GM21423 (cell line): ENCODE measurements at regions not wholly inside any gene's neighbourhood (a gene's known extent, or its start where the extent isn't known, plus 50 kb on each side); places are given as distances from the start of the nearest gene placed in this dataset.
"Not testable (repeated sequence)": the region's sequence is repeated elsewhere in the genome, so short reads cannot be mapped to it uniquely, and the experiment has no call there.

Experiments
- ATAC-seq: cut with Tn5 transposase; IDR thresholded peaks from one replicate; pipeline ENCODE4 v1.9.1; 2021; ENCODE audit warnings: mild to moderate bottlenecking, moderate library complexity; ENCODE audit not compliant: unreplicated experiment

- ATAC-seq = no peak
Observed at GRCh38 chr20:50435397-50436051, 74.7 kb upstream of the PTPN1 start.

DNA sequence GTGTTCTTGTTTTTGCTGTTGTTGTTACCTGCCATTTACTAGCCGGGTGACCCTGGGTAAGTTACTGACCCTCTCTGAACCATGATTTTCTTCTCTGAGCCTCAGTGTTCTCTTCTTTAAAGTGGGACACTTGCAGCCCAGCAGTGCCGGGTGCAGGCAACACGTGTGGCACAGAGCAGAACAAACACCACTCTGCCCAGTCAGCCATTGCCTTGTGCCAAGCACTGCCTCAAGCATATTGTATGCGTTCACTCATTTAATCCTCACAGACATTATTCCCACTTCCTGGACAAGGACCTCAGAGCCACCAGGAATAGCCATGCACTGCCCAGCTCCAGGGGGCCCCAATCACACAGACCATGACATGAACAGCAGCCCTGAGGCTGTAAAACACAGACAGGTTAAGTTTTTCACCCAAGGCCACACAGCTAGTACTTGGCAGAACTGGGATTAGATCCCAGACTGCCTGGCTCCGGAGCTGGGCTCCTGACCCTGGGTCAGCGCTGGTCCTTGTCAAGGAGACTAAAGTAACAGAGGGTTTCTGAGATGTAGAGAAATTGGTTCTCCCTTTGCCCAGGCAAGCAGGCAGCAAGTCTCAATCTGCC, 74.0 kb upstream of the PTPN1 start:
- no peak for ATAC-seq

DNA sequence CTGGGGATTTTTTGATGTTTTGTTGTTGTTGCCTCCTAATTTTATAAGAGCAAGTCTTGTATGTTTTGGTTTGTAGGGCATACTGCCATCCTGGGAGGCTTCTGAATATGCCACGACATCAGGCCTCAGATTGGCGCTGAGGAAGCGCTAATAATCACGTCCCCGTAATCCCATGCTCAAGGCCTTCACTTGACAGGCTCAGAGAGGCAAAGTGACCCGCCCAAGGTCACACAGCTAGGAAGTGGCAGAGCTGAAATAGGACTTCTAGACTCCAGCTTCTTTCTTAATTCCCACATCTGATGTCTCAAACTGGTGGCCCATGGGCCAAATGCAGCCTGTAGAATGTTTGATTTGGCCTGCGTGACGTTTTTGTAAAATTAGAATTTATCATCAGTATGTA, 73.5 kb upstream of the PTPN1 start:
- ATAC-seq = no peak

GRCh38 chr20:50438986-50439407, 71.2 kb upstream of the PTPN1 start:
- no peak for ATAC-seq

GRCh38 chr20:50439539-50440453, 70.4 kb upstream of the PTPN1 start:
- ATAC-seq = no peak

- ATAC-seq = no peak
Observed at GRCh38 chr20:50442512-50442911, 67.7 kb upstream of the PTPN1 start.

DNA sequence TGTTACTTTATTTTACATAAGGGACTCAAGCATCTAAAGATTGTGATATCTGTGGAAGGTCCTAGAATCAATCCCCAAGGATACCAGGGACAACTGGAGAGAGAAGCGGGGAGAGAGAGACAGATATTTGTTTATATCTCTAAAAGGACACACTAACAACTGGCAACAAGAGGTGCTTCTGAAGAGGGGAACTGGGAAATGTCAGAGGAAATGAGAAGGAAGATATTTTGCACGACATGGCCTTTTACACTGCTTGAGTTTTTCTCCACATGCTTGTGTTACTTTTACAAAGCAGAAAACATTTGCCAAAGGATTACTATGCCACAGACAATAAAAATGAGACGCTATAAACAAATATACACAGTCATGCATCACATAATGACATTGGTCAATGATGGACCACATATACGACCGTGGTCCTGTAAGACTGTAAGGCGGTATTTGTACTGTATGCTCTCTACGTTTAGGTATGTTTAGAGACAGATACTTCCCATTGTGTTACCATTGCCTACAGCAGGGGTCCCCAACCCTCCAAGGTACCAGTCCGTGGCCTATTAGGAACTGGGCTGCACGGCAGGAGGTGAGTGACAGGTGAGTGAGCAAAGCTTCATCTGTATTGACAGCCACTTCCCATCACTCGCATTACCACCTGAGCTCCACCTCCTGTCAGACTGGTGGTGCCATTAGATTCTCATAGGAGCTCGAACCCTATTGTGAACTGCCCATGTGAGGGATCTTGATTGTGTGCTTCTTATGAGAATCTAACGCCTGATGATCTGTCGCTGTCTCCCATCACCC, 64.6 kb upstream of the PTPN1 start:
- no peak for ATAC-seq

DNA sequence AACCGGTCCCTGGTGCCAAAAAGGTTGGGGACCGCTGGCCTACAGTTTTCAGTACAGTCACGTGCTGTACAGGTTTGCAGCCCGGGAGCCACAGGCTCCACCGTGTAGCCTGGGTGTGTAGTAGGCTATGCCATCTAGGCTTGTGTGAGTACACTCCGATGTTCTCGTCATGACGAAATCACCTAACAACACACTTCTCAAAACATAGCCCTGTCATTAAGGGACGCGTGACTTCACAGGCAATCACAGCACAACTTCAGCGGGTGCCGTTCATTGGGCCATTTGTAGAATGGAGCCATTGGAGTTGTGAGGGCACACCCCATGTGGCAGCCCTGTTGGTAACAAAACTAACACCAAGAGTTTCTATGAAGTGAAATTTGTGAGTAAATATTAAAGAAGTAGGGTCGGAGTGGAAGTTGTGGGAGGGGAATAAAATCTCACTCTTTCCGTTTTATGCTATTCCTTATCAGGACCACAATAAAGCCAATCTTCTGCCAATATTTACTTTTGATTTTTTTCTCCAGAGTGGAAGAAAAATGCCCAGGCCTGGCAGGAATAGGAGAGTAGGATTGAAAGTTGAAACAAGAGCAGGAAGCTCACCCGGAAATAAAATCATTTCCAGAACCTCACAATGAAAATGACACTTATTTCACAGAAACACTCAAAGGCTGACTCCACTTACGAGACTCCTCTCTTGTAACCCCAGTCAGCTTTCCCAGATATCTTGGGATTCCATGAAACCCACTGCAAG, 63.7 kb upstream of the PTPN1 start:
- ATAC-seq = no peak

DNA sequence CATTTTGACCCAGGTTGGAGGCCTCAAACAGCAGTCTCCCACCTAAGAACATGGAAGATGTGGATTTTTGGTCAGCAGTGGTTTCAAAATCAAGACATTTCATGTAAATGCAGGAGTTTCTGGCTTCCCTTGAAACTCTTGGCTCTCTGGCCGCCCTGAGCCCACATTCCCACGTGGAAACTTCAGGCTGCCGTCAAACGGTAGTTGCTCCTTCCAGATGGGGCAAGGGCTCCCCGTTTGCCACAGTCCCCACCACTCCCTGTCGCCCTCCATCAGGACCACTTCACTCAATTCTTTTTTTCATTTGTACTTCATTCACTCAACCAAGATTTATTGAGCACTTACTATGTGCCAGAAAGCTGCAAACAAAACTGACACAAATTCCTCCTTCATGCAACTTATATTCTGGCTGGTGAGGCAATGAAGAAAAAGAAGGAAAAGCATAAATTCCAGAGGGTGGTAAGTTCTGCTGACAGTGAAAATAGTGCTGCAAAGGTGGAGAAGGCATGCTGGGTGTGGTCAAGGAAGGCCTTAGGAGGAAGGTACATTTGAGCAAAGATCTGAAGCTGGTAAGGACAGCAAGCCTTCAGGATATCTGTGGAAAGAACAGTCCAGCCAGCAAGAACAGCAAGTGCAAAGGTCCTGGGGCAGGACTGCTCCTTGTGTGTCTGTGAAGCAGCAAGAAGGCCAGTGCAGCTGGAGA, 62.9 kb upstream of the PTPN1 start:
- no peak for ATAC-seq

DNA sequence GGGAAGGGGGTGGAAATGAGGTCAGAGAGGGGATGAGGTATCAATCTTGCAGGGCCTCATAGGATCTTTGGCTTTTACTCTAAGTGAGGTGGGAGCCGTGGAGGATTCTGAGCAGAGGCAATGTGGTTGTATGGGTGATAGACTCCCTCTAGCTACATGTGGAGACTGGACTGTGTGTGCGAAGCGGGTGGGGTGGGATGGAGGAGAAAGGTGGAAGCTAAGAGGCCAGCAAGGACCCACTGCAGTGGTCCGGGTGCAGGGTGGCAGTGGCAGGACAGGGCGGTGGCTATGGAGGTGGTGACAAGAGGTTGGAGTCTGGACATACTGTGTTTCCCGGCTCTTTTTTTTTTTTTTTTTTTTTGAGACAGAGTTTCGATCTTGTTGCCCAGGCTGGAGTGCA, 62.4 kb upstream of the PTPN1 start:
- ATAC-seq = no peak

DNA sequence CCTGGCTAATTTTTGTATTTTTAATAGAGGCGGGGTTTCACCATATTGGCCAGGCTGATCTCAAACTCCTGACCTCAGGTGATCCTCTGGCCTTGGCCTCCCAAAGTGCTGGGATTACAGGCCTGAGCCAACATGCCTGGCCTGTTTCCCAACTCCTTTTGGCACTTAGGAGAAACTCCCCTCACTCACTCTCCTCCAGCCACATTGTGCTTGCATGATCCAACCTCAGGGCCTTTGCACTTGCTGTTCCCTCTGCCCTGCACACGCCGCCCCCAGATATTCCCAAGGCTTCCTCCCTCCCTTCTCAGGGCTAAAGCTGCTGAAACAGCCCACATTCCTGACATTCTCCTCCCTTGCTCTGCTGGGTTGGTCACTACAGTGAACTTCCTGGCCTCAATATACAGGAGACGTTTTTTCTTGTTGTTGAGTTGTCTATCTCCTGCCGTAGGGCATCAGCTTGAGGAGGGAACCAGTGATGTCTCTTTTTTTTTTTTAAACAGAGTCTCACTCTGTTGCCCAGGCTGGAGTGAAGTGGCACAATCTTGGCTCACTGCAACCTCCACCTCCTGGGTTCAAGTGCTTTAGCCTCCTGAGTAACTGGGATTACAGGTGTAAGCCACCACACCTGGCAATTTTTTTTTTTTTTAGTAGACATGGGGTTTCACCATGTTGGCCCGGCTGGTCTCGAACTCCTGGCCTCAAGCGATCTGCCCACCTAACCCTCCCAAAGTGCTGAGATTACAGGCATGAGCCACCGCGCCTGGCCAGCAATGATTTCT, 61.4 kb upstream of the PTPN1 start:
- not testable (repeated sequence) for ATAC-seq

GRCh38 chr20:50449738-50450492, 60.3 kb upstream of the PTPN1 start:
- peak; percentile 61 for ATAC-seq

GRCh38 chr20:50450493-50450826, 59.7 kb upstream of the PTPN1 start:
- no peak for ATAC-seq

GRCh38 chr20:50450881-50451752, 59.1 kb upstream of the PTPN1 start:
- ATAC-seq = peak; percentile 85

DNA sequence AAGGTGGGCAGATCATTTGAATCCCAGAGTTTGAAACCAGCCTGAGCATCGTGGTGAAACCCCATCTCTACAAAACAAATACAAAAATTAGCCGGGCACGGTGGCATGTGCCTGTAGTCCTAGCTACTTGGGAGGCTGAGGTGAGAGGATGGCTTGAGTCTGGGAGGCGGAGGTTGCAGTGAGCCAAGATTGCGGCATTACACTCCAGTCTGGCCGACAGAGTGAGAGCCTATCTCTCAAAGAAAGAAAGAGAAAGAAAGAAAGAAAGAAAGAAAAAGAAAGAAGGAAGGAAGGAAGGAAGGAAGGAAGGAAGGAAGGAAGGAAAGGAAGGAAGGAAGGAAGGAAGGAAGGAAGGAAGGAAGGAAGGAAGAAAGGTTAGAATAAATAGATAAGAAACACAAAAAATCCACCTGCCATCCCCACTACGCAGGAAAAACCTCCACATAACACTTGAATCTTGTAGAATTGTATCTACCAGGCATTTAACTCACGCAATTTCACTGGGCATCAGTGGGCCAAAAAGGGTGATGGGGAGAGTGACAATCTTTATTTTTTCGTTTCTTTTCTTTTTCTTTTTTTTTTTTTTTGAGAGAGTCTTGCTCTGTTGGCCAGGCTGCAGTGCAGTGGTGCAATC, 58.3 kb upstream of the PTPN1 start:
- not testable (repeated sequence) for ATAC-seq

DNA sequence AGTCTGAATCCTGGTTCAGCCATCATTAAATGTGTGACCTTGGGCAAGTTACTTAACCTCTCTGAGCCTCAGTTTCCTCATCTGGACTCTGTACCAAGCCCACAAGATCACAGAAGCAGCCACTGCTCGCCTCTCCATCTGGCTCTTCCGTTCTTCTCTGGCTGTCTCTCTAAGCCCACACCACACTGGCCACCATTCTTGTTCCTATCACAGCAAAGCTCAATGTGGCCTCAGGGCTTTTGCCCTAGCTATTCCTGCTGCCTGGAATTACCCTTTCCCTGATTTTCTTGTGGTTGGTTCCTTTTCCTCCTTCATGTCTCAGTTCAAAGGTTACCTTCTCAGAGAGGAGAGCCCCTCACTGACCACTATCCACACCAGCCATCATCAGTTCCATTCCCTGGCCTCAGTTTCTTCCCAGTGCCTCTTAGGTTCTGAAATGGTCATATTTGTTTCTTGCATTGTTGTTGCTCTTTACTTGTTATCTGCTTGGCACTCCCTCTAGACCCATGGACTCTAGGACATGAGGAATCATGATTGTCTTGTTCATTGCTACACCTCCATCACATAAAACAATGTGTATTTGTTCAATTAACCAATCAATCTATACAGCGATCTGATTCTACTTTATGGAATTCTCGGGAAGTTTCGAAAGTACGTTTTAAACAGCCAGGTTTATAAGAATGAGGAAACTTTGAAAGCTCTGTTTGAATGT, 56.5 kb upstream of the PTPN1 start:
- ATAC-seq = no peak
